ENCODE measurements at regions not wholly inside any gene's neighbourhood (a gene's known extent, or its start where the extent isn't known, plus 50 kb on each side); places are given as distances from the start of the nearest gene placed in this dataset.

- no peak overlapping the region for H3K4me3 ChIP-seq (replicated peaks; ENCODE audit: low read depth, low read length)
- no peak for DNase-seq (ENCODE audit: low read depth)
- TF ChIP-seq CTCF (IDR thresholded peaks at IDR 0.05; ENCODE audit: low read length, missing control alignments): no peak
Measured at GRCh38 chr6:134823710-134824034, 126.2 kb downstream of the ALDH8A1 start.

GRCh38 chr6:134822920-134823709 is 126.8 kb downstream of the ALDH8A1 start:
- H3K4me3 ChIP-seq (replicated peaks; ENCODE audit: low read depth, low read length): no peak overlapping the region
- TF ChIP-seq CTCF (IDR thresholded peaks at IDR 0.05; ENCODE audit: low read length, missing control alignments): peak; percentile 88
- peak; percentile 95 for DNase-seq (ENCODE audit: low read depth)

GRCh38 chr6:134821928-134822864 is 127.7 kb downstream of the ALDH8A1 start:
- no peak for TF ChIP-seq CTCF (IDR thresholded peaks at IDR 0.05; ENCODE audit: low read length, missing control alignments)
- no peak overlapping the region for H3K4me3 ChIP-seq (replicated peaks; ENCODE audit: low read depth, low read length)
- no peak for DNase-seq (ENCODE audit: low read depth)

GRCh38 chr6:134821397-134821796 is 128.5 kb downstream of the ALDH8A1 start:
- DNase-seq (ENCODE audit: low read depth): no peak
- H3K4me3 ChIP-seq (replicated peaks; ENCODE audit: low read depth, low read length): no peak overlapping the region
- no peak for TF ChIP-seq CTCF (IDR thresholded peaks at IDR 0.05; ENCODE audit: low read length, missing control alignments)

GRCh38 chr6:134819863-134820800 is 129.8 kb downstream of the ALDH8A1 start:
- no peak for DNase-seq (ENCODE audit: low read depth)
- TF ChIP-seq CTCF (IDR thresholded peaks at IDR 0.05; ENCODE audit: low read length, missing control alignments): no peak

GRCh38 chr6:134819236-134819635 is 130.7 kb downstream of the ALDH8A1 start:
- no peak for DNase-seq (ENCODE audit: low read depth)
- no peak overlapping the region for H3K4me3 ChIP-seq (replicated peaks; ENCODE audit: low read depth, low read length)
- TF ChIP-seq CTCF (IDR thresholded peaks at IDR 0.05; ENCODE audit: low read length, missing control alignments): no peak

More at GRCh38 chr6:134819863-134820800, 129.8 kb downstream of the ALDH8A1 start:
- no peak overlapping the region for H3K4me3 ChIP-seq (replicated peaks; ENCODE audit: low read depth, low read length)
